ENCODE measurements at regions not wholly inside any gene's neighbourhood (a gene's known extent, or its start where the extent isn't known, plus 50 kb on each side); places are given as distances from the start of the nearest gene placed in this dataset.

GRCh38 chr6:81145506-81145905 lies 607.0 kb downstream of the TENT5A start:
- no peak for TF ChIP-seq ATF2 (CRISPR knock-in tag; IDR thresholded peaks at IDR 0.05; ENCODE audit: borderline replicate concordance, low read depth)
- TF ChIP-seq CTCF (IDR thresholded peaks at IDR 0.05), result no peak
- TF ChIP-seq ZNF512 (CRISPR knock-in tag; IDR thresholded peaks at IDR 0.05; ENCODE audit: borderline replicate concordance), result no peak
- TF ChIP-seq ZNF263 (CRISPR knock-in tag; IDR thresholded peaks at IDR 0.05; ENCODE audit: low read depth), result no peak
- no peak for TF ChIP-seq HMGA2 (CRISPR knock-in tag; IDR thresholded peaks at IDR 0.05)
- TF ChIP-seq ZNF416 (CRISPR knock-in tag; IDR thresholded peaks at IDR 0.05), result no peak
- TF ChIP-seq TCF7 (CRISPR knock-in tag; IDR thresholded peaks at IDR 0.05; ENCODE audit: low read depth), result no peak
- no peak for TF ChIP-seq NFYB (CRISPR knock-in tag; conservative IDR thresholded peaks at IDR 0.05; ENCODE audit: low read depth)
- TF ChIP-seq E2F1 (CRISPR knock-in tag; IDR thresholded peaks at IDR 0.05), result no peak
- no peak for TF ChIP-seq ELF4 (CRISPR knock-in tag; IDR thresholded peaks at IDR 0.05; ENCODE audit: low read depth)
- no peak for TF ChIP-seq SP1 (CRISPR knock-in tag; conservative IDR thresholded peaks at IDR 0.05)
- no peak for TF ChIP-seq ZNF396 (CRISPR knock-in tag; IDR thresholded peaks at IDR 0.05; ENCODE audit: borderline replicate concordance)
- no peak for TF ChIP-seq NR2C2 (CRISPR knock-in tag; IDR thresholded peaks at IDR 0.05)
- no peak for TF ChIP-seq ZNF532 (CRISPR knock-in tag; IDR thresholded peaks at IDR 0.05; ENCODE audit: borderline replicate concordance)

Data from WTC11 (cell line).